ENCODE measurements at regions not wholly inside any gene's neighbourhood (a gene's known extent, or its start where the extent isn't known, plus 50 kb on each side); places are given as distances from the start of the nearest gene placed in this dataset.
"Not testable (repeated sequence)": the region's sequence is repeated elsewhere in the genome, so short reads cannot be mapped to it uniquely, and the experiment has no call there.

DNA sequence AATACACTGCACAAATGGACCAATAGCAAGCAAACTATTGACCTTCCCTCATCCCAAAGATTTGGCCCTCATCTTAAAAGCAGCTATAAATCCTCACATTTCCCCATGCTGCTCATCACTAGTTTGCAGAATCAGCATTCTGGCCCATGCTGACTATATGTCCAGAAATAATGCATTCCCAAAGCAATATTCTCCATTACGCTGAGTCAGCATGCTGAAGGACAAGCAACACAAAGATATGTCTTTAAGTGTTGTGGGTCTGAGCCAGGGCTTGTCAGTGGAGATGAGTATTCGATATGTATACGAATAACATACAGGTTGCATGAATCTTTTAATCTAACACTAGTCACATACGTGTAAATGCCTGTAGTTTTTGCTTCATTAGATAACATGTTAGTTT lies 1045.0 kb upstream of the DDX18 start:
- DNase-seq: no peak

DNA sequence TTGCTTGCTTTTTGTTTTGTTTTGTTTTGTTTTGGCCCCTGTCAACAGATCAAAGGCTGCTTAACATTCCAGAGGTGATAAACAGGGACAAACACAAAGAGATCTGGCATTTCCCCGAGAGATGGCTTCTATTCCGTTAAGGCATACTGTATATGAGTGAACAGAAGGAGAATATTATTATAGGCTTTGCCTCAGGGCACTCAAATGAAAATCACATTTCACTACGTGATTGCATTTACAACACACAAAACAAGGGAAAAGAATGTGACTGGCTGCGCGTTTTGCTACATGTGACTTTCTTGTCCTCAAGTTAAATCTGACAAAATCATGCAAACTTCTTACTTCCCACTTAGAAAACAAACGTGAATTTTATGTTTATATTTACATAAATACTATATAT lies 1037.9 kb upstream of the DDX18 start:
- no peak for DNase-seq

DNA sequence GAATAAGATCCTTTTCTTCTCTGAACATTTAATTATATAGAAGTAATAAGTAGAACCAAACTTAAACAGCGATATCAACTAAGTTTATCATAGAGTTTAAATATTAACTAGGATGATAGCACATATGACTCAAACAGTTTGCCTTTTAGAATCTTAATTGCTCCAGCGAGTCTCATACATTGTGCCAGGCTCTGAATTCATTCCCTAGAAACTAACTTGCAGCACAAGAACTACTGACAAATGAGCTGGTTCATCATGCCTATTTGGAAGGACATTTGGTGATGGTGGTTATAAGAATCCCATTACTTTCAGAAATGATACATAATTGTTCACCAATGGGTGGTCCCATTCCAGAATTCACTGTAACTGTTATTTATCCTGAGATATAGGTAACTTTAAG lies 1026.6 kb upstream of the DDX18 start:
- DNase-seq: no peak

DNA sequence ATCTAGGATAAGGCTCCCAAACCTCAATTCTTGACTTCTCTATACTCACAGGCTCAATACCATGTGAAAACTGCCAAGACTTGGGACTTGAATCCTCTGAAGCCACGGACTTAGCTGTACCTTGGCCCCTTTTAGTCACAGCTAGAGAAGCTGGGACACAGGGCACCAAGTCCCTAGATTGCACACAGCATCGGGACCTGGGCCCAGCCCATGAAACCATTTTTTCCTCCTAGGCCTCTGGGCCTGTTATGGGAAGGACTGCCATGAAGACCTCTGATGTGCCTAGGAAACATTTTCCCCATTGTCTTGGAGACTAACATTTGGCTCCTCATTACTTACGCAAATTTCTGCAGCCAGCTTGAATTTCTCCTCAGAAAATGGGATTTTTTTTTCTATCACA lies 1011.8 kb upstream of the DDX18 start:
- no peak for DNase-seq

DNA sequence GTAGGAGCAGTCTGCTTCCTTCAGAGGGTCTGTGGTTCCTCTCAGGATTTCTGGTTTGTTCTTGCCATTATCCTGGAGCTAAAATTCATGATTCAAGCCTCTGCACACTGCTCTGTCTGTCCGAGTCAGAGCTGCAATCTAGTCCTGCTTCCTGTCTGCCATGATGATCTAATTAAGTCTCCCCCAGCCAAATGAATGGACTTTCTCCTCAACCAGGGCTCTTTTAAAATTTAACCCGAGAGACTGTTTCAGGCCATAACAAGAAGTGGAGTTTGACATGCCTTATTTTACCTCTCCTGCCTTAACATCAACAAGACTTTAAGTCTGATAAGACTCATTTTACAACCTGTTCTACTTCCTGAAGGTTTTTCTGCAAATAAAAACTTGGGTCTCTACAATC lies 1009.6 kb upstream of the DDX18 start:
- DNase-seq: no peak

DNA sequence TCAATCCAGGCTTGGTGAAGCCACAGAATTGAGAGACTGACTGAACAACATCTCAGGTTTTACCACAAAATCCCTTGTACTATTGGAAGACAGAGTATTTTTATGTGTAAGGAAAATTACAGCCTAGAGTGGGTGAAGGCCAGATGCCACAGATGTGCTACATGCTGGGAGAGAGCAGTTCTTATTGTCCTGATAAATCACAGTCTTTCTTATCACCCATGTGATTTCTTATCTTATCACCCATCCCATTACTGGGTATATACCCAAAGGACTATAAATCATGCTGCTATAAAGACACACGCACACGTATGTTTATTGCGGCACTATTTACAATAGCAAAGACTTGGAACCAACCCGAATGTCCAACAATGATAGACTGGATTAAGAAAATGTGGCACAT lies 1008.0 kb upstream of the DDX18 start:
- DNase-seq: not testable (repeated sequence)

DNA sequence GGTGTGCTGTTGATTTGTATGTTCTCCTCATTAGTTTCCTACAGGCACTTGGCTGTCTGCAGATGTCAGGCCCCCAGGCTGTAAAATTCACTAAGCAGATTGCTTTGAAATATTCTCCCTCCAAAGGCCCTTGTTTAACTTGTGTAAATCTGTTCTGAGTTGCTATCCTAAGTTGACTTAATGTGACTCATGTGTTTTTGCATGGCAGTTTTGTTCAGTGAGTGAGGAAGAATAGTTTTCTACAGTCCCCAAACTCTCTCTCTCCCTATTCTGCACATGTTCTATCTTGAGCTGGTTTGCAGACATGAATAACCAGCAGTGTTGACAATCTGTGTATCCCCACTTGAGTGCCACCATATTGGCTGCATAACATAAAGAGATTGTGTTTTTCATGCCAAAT lies 1005.4 kb upstream of the DDX18 start:
- peak; percentile 4 for DNase-seq

DNA sequence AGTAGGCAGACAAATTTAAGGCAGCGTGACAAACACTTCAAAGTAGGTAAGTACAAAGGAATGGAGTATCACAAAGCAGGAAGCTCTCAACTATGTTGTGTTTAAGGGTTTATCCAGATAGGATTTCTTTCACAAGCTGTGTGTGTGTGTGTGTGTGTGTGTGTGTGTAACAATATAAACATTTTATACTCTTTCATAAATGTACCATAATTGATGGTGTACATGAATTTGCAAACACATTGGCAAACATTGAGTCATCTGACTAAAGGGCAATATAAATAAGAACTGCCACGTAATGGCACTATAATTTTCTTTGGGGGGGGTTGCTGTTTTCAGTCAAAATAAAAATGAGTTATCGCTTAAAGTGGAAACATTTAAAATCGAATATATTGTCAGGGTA lies 1004.4 kb upstream of the DDX18 start:
- no peak for DNase-seq

DNA sequence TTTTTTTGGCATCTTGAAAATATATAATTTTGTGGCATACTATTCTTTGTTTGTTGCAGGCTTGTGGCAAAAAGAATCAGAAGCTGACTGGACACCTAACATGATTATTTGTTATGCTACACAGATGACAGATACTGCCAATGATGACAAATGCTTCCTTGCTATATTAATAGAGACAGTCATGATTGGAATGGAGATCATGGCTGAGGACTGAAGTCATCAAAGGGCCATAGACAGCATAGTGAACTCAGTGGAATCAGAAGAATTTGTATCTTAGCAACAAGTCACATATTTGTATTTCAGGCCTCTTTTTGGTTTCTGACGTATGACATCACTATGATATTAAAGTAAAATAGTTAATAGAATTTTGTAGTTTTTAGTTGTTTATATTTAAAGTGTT lies 1003.8 kb upstream of the DDX18 start:
- DNase-seq: no peak

DNA sequence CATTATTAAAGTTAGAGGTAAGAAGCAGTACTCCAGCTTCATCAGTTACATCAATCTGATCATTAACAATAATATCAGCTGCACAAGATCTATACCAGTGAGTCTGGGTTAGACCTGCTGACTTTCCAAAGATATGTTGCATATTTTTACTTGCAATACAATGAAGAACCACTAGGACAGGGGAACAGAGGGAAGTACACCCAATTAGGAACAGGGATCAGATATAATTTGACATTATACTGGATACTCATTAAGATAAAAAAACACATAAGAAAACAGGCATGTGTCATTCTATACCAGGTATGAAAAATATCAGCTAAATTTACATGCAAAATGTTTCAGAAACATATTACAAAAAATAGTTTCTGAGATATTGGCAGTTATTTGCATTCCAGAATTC lies 995.1 kb upstream of the DDX18 start:
- no peak for DNase-seq

DNA sequence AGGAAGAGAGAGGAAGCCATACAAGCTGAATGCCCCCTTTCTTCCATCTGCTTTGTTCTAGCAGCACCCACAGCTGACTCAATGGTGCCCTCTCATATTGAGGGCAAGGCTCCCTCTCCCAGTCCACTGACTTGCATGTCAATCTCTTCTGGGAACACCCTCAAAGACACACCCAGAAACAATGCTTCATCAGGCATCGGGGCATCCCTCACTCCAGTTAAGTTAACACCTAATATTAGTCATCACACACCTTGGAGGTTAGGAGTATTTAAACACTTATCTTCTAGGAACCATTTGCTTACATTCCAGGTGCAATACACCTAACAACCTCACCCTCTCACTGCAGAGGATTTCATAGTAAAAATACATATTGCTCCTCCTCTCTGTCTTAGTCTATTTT lies 993.5 kb upstream of the DDX18 start:
- no peak for DNase-seq

DNA sequence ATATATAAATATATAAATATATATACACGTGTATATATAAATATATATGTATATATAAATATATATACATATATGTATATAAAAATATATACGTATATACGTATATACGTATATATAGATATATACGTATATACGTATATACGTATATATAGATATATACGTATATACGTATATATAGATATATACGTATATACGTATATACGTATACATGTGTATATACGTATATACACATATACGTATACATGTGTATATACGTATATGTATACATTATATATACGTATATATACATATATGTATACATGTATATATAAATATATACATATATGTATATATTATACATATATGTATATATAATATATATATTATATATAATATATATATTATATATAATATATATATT lies 984.9 kb upstream of the DDX18 start:
- not testable (repeated sequence) for DNase-seq

DNA sequence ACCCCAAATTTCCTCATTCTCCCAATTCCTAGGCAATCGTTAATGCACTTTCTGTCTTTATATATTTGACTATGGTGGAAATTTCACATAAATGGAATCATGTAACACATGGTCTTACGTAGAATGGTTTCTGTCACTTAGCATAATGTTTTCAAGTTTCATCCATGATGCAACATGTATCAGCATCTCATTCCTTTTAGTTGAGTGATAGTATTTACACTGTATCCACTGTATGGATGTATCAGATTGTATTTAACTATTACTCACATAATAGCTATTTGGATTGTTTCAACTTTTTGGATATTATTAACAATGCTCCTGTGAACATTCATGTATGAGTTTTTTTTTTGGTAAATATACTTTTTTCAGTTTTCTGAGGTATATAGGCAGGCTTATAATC lies 982.3 kb upstream of the DDX18 start:
- no peak for DNase-seq

DNA sequence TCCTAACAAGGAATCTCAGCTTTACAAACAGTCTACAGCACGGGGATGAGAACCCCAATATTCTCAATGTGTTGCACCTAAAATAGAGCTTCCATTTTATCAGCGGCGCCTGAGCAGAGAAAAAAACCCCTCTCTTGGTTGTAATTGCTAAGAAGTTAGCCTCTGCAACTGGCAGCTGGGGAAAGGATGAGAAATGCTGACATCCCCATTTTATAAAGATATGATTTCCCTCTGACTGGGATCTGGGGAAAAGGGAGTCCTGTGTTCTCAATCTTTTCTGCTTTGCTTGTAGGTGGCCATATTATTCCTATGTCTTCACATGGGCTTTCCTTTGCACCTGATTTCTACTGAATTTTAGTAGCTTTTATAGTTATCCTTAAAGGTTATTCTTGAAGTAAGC lies 981.4 kb upstream of the DDX18 start:
- DNase-seq: no peak

DNA sequence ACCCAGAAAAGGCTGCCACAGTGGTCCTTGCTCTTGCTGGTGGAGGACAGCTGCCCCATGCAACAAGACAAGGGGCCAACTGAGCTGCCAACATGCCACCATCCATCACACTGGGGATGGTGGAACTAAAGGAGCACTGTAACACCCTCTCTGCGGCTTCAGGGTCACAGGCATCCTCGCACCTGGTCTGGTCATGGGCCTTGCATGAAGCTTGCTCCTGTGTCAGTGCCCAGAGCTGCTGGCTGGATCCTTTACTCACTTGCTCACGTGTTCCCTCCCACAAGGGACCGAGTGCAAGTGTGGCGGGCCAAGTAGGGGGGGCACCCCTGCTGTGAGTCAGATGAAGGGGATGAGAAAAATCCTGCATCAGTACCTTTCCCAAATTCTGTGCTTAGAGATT lies 972.3 kb upstream of the DDX18 start:
- DNase-seq: no peak

DNA sequence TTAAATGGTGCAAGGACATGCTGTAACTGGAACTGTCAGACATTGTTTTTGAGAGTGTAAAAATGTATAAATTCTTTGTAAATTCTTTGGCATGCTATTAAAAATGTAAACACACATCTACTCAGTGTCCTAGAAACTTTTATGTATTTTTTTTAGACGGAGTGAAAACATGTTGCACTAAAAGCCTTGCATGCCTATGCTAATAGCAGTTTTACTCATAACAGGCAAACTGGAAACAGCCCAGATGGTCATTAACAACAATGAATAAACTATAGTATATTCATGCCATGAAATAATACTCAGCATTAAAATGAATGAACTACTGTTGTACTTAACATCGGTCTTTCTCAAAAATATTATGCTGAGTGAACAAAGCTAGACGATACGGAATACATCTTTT lies 954.8 kb upstream of the DDX18 start:
- DNase-seq: no peak

DNA sequence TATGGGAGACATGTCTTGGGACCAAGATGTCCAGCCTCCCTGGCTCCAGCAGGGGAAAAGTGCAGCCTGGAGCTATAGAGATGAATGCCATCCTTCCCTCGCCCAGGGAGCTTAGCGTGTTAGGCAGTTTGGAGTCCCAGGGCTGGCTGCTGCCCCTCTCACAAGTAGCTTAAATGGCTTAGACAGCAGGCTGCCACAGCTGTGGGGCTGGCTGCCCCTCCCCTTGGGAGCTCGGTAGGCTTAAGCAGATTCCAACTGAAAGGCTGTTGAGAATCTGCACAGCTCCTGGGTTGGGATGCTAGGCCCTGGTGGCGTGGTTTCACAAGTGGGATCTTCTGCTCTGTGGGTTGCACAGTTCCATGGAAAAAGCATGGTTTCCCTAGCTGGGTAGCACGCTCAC lies 940.5 kb upstream of the DDX18 start:
- DNase-seq: no peak

DNA sequence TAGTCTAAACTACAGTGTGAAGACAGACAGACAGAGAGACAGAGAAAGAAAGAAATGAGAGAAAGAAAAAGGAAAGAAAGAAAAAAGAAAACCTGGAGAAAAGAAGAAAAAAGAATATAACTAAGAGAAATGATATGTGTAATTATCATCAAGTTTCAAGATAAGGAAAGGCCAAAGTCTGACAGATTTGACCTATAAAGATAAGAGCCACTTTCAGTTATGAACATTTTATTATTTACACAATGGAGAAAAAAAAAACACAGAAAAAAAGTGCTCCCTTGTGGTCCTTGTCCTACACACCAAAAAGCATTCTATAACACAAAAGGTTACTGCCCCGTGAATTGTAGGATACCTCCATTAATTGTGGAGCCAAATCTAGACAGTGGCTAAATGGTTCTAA lies 937.2 kb upstream of the DDX18 start:
- DNase-seq: no peak

DNA sequence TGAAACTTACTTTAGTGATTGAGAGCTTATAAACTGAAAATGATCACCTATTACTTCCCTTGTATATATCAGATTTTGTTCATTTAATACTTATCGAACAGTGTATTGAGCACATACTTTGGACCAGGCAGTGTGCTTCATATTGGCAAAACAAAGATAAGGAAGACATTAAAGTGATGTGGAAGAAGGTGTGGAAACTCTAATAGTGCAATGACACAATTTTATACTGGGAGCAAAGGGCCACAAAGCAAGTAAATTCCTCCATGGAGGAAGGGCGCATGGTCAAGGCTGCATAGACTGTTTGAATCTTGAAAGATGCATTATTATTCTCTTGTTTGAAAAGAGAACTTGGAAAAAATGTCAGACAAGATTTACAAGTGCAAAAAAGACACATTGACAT lies 936.5 kb upstream of the DDX18 start:
- no peak for DNase-seq

DNA sequence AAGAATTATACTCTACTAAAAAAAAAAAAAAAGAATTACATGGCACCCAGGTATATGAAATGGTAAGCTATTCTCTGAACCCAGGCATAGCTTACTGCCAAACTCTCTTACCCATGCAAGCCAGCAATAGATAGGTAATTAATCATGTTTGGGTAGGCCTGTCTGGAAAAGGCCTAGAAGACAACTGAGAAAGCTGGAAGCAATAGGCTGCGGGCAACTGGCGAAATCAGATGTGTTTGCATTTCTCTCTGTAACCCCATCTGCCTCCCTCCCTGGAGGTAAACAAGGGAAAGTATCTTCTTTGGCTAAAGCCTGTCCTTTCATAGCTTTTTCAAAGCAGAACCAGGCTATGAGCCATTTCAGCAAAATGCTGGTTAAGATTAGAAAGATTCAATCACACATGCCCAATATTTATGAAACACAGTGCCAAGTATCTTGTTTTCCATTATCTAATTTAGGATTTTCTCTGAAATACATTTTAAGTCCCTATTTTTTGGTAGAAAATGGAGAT lies 934.8 kb upstream of the DDX18 start:
- DNase-seq: peak; percentile 1

DNA sequence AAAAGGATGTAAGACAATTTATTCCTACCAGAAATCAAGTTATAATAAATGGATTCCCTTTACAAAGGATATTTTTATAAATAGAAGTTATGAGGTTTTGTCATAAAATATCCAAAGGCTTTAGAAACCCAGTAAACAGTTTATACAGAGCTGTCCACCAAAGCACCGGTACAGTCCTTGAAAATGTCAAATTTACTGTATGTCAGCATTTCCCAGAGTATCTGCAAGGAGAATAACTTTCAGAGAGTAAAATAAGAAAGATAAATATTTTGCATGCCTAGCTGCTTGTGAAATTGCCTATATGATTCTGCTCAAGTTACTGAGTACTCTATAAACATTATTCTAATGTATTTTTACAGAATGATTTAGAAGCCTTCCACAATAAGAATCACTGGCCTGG lies 923.3 kb upstream of the DDX18 start:
- no peak for DNase-seq

DNA sequence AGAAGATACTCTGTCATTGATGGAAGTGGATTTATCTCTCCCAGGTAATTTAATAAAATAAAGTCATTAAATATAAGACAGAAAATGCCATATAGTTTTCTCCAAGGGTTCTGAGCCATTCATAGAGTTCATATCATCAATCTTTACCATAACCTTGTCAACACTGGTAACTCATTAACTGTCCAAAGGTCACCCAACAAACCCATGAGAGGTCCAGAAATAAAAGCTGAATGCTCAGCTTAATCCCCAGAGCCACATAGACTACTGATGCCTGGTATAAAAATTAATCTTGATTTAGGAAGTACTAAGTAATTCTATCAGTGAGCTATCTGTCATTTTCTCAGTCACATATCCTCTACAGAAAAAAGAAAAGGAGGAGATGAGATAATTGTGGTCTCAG lies 903.0 kb upstream of the DDX18 start:
- no peak for DNase-seq

DNA sequence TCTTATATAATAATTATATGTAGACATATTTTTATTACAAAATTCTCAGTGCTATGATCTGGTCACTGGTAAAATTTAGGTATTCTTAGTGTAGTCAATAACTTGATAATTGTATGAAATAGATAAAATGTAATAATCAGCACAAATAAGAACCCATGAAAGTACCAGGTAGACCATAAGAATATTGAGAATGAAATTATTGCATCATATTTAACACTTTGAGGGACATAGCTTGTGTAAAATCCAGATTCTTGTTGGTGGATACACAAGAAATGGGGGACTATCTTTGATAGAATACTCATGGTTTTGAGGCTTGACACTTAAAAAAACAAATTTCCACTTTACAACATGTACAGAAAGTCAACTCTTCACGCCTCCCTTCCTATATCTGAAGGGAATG lies 898.8 kb upstream of the DDX18 start:
- no peak for DNase-seq

DNA sequence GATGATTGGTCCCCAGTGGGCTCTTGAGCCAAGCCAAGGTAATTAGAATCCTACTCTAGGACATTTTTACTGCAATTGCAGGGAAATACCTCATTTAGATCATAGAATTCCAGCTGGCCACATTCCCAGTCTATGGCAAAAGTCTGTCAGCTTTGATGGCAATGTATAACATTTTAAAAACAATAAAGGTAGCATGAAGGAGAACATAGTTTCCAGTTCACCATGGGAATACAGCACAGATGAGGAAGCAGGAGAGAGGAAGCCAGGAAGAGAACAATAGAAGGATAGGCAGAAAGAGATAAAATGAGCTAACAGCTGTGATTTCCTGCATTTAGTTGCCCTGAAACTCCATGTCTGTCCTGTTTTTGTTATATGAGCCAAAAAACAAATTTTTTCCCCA lies 897.3 kb upstream of the DDX18 start:
- DNase-seq: peak; percentile 1

DNA sequence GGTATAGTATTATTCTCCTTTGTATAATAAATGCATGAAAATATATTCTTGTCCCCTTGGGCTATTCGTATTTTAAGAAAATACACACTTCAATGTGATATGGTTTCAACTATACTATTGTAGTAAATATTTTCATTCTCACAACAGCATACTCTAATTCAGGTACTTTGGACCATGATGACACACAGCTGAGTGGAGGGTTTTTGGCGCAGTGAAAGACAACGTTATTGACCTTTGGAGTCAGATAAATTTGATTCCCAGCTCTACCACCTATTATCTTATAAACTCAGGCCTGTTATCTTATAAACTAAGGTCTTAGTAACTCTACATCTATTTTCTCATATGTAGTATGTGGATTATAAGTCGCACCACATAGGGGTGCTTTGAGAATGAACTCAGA lies 895.9 kb upstream of the DDX18 start:
- no peak for DNase-seq

DNA sequence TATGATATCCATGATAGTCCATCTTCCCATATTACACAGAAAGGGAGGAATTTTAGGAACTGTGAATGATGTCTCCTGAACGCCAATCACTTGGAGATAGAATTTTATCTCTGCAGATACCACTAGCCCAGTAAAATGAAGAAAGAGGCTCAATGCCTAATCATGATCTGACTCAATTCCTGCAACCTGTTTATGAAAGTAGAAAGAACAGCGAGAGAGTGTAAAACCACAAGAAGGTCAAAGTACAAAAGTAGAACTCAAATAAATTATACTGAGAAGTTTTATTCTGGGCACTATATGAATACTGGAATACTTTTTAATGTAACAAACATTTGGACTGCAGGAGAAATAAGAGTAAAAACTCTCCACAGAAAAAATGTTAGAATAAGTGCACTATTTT lies 892.1 kb upstream of the DDX18 start:
- DNase-seq: no peak

All from tongue (tissue), 1 donor.